A549 (cell line): ENCODE measurements at regions not wholly inside any gene's neighbourhood (a gene's known extent, or its start where the extent isn't known, plus 50 kb on each side); places are given as distances from the start of the nearest gene placed in this dataset.

Experiments
- BHLHE40 ChIP-seq: IDR thresholded peaks from 2 replicates; pipeline ENCODE4 v1.6.1; 2012; ENCODE audit warnings: low read depth, low read length, inconsistent platforms
- MAFK ChIP-seq: fragments of 450-650 bp; IDR thresholded peaks from 2 replicates; pipeline ENCODE4 v1.6.1; 2014; ENCODE audit not compliant: partially characterized antibody
- NFE2L2 ChIP-seq: fragments of 150-350 bp; conservative IDR thresholded peaks from 2 replicates; pipeline ENCODE4 v1.6.1; 2014; ENCODE audit warnings: low read length
- POLR2A ChIP-seq: IDR thresholded peaks from 2 replicates; pipeline ENCODE4 v1.6.1; 2012; ENCODE audit warnings: mild to moderate bottlenecking, low read length
- POLR2AphosphoS2 ChIP-seq: conservative IDR thresholded peaks from 2 replicates; pipeline ENCODE4 v1.6.1; 2012; ENCODE audit warnings: low read length, improper control_type of control experiment, inconsistent platforms
- RAD21 ChIP-seq, 2 experiments: fragments of >200 bp in 1 of 2; sonication (Bioruptor Twin) in 1 of 2; formaldehyde crosslinking in 1 of 2; IDR thresholded peaks in 1 of 2; conservative IDR thresholded peaks in 1 of 2; 2 replicates in 1 of 2; 3 replicates in 1 of 2; pipeline ENCODE4 v1.6.1; 2012 to 2018; ENCODE audit warnings: inconsistent platforms in 1 of 2
- ZFP36 ChIP-seq: fragments of 450-650 bp; IDR thresholded peaks from 2 replicates; pipeline ENCODE4 v1.6.1; 2014; ENCODE audit warnings: borderline replicate concordance; ENCODE audit not compliant: partially characterized antibody
- ZNF302 ChIP-seq: fragments of 250-450 bp; sonication (Bioruptor Pico); IDR thresholded peaks from 2 replicates; pipeline ENCODE4 v1.9.0; 2021; ENCODE audit warnings: inconsistent platforms, mild to moderate bottlenecking, moderate library complexity
- TF ChIP-seq, protein P1 (sequence below): fragments of >200 bp; sonication (Bioruptor Twin); formaldehyde crosslinking; IDR thresholded peaks from 3 replicates; pipeline ENCODE4 v1.5.1; 2016

DNA sequence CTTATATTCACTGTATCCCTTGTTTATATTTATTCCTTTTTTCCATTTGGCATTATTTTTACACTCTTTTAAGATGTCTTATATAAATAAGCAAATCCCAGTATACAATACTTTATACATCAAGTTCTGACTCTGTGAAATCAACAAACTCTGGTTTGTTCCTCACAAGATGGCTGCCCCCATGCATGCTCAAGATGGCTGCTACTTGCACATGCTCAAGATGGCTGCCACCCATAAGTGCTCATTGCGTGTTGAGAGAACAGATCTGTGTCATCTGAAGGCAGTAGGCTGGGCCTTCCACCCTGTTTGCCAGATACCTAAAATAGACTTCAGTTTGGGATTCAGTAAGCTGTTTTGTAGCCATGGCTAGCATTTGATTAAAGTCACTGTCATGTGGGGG, 666.2 kb downstream of the TYW1 start:
- TF ChIP-seq RAD21 (conservative IDR thresholded peaks at IDR 0.05 in 1 of 2, IDR thresholded peaks at IDR 0.05 in 1 of 2) (no peak), POLR2AphosphoS2 (no peak), POLR2A (no peak), BHLHE40 (no peak), MAFK (no peak), ZNF302 (no peak), NFE2L2 (no peak), ZFP36 (no peak)
- TF ChIP-seq, protein P1, sequence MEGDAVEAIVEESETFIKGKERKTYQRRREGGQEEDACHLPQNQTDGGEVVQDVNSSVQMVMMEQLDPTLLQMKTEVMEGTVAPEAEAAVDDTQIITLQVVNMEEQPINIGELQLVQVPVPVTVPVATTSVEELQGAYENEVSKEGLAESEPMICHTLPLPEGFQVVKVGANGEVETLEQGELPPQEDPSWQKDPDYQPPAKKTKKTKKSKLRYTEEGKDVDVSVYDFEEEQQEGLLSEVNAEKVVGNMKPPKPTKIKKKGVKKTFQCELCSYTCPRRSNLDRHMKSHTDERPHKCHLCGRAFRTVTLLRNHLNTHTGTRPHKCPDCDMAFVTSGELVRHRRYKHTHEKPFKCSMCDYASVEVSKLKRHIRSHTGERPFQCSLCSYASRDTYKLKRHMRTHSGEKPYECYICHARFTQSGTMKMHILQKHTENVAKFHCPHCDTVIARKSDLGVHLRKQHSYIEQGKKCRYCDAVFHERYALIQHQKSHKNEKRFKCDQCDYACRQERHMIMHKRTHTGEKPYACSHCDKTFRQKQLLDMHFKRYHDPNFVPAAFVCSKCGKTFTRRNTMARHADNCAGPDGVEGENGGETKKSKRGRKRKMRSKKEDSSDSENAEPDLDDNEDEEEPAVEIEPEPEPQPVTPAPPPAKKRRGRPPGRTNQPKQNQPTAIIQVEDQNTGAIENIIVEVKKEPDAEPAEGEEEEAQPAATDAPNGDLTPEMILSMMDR, result no peak
